ENCODE measurements at regions not wholly inside any gene's neighbourhood (a gene's known extent, or its start where the extent isn't known, plus 50 kb on each side); places are given as distances from the start of the nearest gene placed in this dataset.
"Not testable (repeated sequence)": the region's sequence is repeated elsewhere in the genome, so short reads cannot be mapped to it uniquely, and the experiment has no call there.

DNA sequence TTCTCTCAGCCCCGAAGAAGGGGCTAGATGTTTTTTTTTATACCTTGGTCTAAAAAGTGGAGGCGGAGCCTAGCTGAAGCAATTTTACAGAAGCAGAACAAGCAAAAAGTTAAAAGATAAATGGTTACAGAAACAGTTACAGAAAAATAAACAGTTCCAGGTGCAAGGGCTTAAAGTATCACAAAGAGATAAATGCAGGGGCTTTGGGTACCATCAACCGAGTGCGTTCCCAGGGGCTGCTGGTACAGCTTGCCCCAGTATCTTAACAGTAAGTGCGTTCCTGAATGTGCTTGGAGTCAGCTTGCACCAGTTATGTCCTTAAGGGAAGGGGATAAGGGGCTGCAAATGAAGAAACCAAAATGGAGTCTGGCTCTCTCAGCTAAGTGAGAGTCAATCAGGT, 173.9 kb upstream of the MBL2 start:
- no peak overlapping the region for H2BK5ac ChIP-seq (ENCODE audit: low read length)
- H4K91ac ChIP-seq (ENCODE audit: low read depth, low read length, poor library complexity), result no peak overlapping the region
- no peak overlapping the region for H2BK15ac ChIP-seq (ENCODE audit: low read length)
- no peaks in the 10 kb centered on the region for H3K4me1 ChIP-seq (ENCODE audit: control insufficient read depth in 2 of 2, insufficient read depth in 1 of 2, low read depth in 1 of 2, low read length in 2 of 2)
- no peak overlapping the region for H2AK5ac ChIP-seq (ENCODE audit: low read depth, low read length)
- H3K14ac ChIP-seq (ENCODE audit: low read length), result no peak overlapping the region
- H4K8ac ChIP-seq (ENCODE audit: low read depth, low read length), result no peak overlapping the region
- no peaks in the 10 kb centered on the region for H3K27me3 ChIP-seq (ENCODE audit: control insufficient read depth in 3 of 3, insufficient read depth in 3 of 3, low read depth in 1 of 3, low read length in 3 of 3)
- H2BK120ac ChIP-seq (ENCODE audit: low read depth, low read length), result no peak overlapping the region
- peak overlapping the region; percentile 51 for H2AFZ ChIP-seq (ENCODE audit: low read length)
- no peaks in the 10 kb centered on the region for H3K9me3 ChIP-seq (replicated peaks in 1 of 2; ENCODE audit: control insufficient read depth in 2 of 2, insufficient read depth in 1 of 2, low read depth in 1 of 2, low read length in 2 of 2)
- H3K4me2 ChIP-seq (ENCODE audit: insufficient read depth, low read length, poor library complexity, severe bottlenecking), result no peak overlapping the region
- WGBS, 2 donors (ENCODE audit: extremely low coverage in 2 of 2, insufficient read length in 2 of 2, insufficient replicate concordance in 1 of 2), result no CpG with 5 or more reads among the region's 5 CpGs
- no peak overlapping the region for H3K9ac ChIP-seq (ENCODE audit: low read depth, low read length, poor library complexity)
- no peak for DNase-seq (ENCODE audit: low spot score)
- no peaks in the 10 kb centered on the region for H3K36me3 ChIP-seq (replicated peaks in 1 of 2; ENCODE audit: control insufficient read depth in 2 of 2, insufficient read depth in 2 of 2, low read length in 2 of 2)
- H3K4ac ChIP-seq (ENCODE audit: low read length), result no peak overlapping the region
- H3K79me1 ChIP-seq (ENCODE audit: low read depth, low read length), result no peaks in the 10 kb centered on the region
- no peak overlapping the region for H2BK12ac ChIP-seq (ENCODE audit: low read length)
- H3K27ac ChIP-seq (replicated peaks; ENCODE audit: low read length), result no peak overlapping the region
- no peak overlapping the region for H3K4me3 ChIP-seq (ENCODE audit: low read length in 2 of 2)
- no peak overlapping the region for H3K23ac ChIP-seq (ENCODE audit: low read depth, low read length, poor library complexity)
- H3K18ac ChIP-seq (ENCODE audit: low read length), result no peak overlapping the region

DNA sequence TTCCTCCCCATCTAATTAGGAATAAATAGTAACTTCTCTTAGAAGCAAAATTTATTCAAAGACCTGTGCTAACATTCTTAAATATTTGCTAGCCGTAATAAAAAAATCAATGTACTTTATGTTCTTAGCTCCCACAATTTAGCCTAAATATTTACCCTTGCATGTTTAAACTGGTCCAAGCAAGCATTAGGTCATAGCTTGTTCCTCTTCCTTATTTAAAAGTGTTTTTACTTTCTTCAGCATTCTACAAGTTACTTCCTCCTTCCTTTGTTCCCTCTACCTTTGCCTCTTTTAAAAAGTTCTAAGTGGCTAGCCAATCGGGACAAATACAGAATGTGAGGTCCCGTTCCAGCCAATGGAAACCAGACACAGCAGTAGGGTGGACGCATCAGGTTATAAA, 172.9 kb upstream of the MBL2 start:
- H4K8ac ChIP-seq (ENCODE audit: low read depth, low read length); H3K18ac ChIP-seq (ENCODE audit: low read length); H3K14ac ChIP-seq (ENCODE audit: low read length); H3K4me1 ChIP-seq (ENCODE audit: control insufficient read depth in 2 of 2, insufficient read depth in 1 of 2, low read depth in 1 of 2, low read length in 2 of 2); H4K91ac ChIP-seq (ENCODE audit: low read depth, low read length, poor library complexity); H2BK5ac ChIP-seq (ENCODE audit: low read length); H2AFZ ChIP-seq (ENCODE audit: low read length); H3K79me1 ChIP-seq (ENCODE audit: low read depth, low read length); DNase-seq (ENCODE audit: low spot score); H2BK120ac ChIP-seq (ENCODE audit: low read depth, low read length); H2BK12ac ChIP-seq (ENCODE audit: low read length); H3K4ac ChIP-seq (ENCODE audit: low read length); H3K4me3 ChIP-seq (ENCODE audit: low read length in 2 of 2); H3K27me3 ChIP-seq (ENCODE audit: control insufficient read depth in 3 of 3, insufficient read depth in 3 of 3, low read depth in 1 of 3, low read length in 3 of 3); H2BK15ac ChIP-seq (ENCODE audit: low read length); H3K9ac ChIP-seq (ENCODE audit: low read depth, low read length, poor library complexity); H3K27ac ChIP-seq (replicated peaks; ENCODE audit: low read length); H2AK5ac ChIP-seq (ENCODE audit: low read depth, low read length); H3K4me2 ChIP-seq (ENCODE audit: insufficient read depth, low read length, poor library complexity, severe bottlenecking); H3K9me3 ChIP-seq (replicated peaks in 1 of 2; ENCODE audit: control insufficient read depth in 2 of 2, insufficient read depth in 1 of 2, low read depth in 1 of 2, low read length in 2 of 2); H3K36me3 ChIP-seq (replicated peaks in 1 of 2; ENCODE audit: control insufficient read depth in 2 of 2, insufficient read depth in 2 of 2, low read length in 2 of 2); H3K23ac ChIP-seq (ENCODE audit: low read depth, low read length, poor library complexity): not testable (repeated sequence)
- no CpG with 5 or more reads among the region's 4 CpGs for WGBS, 2 donors (ENCODE audit: extremely low coverage in 2 of 2, insufficient read length in 2 of 2, insufficient replicate concordance in 1 of 2)

DNA sequence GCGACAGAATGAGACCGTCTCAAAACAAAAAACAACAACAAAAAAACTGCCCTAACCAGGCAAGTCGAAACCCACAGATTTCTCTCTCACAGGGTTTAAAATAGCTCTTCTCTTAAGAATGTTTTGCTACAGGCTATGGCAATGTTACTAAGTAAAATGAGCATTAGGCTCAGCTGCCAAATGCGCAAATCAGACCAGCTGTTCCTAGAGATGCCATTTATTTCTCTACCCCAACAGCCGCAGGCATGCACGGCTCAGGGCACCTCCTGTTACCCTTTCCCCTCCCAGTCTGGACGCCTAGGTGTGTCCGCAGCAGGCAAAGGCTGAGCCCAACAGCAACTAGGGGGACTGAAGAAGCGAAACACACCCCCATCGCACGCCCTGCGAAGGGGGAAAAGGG, 168.3 kb upstream of the MBL2 start:
- Histone ChIP-seq H2BK15ac (ENCODE audit: low read length) (no peak overlapping the region), H3K36me3 (replicated peaks in 1 of 2; ENCODE audit: control insufficient read depth in 2 of 2, insufficient read depth in 2 of 2, low read length in 2 of 2) (no peaks in the 10 kb centered on the region), H2AK5ac (ENCODE audit: low read depth, low read length) (no peak overlapping the region), H3K79me1 (ENCODE audit: low read depth, low read length) (no peaks in the 10 kb centered on the region), H2BK5ac (ENCODE audit: low read length) (no peak overlapping the region), H3K18ac (ENCODE audit: low read length) (no peak overlapping the region), H3K9me3 (replicated peaks in 1 of 2; ENCODE audit: control insufficient read depth in 2 of 2, insufficient read depth in 1 of 2, low read depth in 1 of 2, low read length in 2 of 2) (no peaks in the 10 kb centered on the region), H3K14ac (ENCODE audit: low read length) (no peak overlapping the region), H3K4ac (ENCODE audit: low read length) (no peak overlapping the region), H3K4me3 (ENCODE audit: low read length in 2 of 2) (no peak overlapping the region), H2AFZ (ENCODE audit: low read length) (peak overlapping the region; percentile 34), H4K8ac (ENCODE audit: low read depth, low read length) (no peak overlapping the region), H2BK120ac (ENCODE audit: low read depth, low read length) (no peak overlapping the region), H3K9ac (ENCODE audit: low read depth, low read length, poor library complexity) (no peak overlapping the region), H4K91ac (ENCODE audit: low read depth, low read length, poor library complexity) (no peak overlapping the region), H3K27ac (replicated peaks; ENCODE audit: low read length) (no peak overlapping the region), H3K23ac (ENCODE audit: low read depth, low read length, poor library complexity) (no peak overlapping the region), H3K4me1 (ENCODE audit: control insufficient read depth in 2 of 2, insufficient read depth in 1 of 2, low read depth in 1 of 2, low read length in 2 of 2) (no peaks in the 10 kb centered on the region), H3K4me2 (ENCODE audit: insufficient read depth, low read length, poor library complexity, severe bottlenecking) (no peak overlapping the region), H2BK12ac (ENCODE audit: low read length) (no peak overlapping the region), H3K27me3 (ENCODE audit: control insufficient read depth in 3 of 3, insufficient read depth in 3 of 3, low read depth in 1 of 3, low read length in 3 of 3) (no peaks in the 10 kb centered on the region)
- no peak for DNase-seq (ENCODE audit: low spot score)
- no CpG with 5 or more reads among the region's 12 CpGs for WGBS, 2 donors (ENCODE audit: extremely low coverage in 2 of 2, insufficient read length in 2 of 2, insufficient replicate concordance in 1 of 2)

DNA sequence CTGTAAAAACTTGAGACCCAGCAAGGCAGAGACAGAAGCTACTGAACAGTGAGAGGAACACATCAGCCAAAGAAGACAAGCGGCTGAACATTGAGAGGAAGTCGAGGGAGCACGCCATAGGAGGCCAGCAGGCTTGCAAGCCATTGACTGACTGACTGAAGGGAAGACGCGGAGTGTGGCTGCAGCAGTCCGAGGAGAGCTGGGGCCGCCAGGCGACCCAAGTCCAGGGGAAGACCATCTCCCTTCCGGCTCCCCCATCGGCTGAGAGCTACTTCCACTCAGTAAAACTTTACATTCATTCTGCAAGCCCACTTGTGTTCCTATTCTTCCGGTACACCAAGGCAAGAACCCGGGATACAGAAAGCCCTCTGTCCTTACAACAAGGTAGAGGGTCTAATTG, 167.3 kb upstream of the MBL2 start:
- Histone ChIP-seq H3K79me1 (ENCODE audit: low read depth, low read length) (no peaks in the 10 kb centered on the region), H2BK5ac (ENCODE audit: low read length) (no peak overlapping the region)

More for the DNA sequence above, 167.3 kb upstream of the MBL2 start:
- H3K4me1 ChIP-seq (ENCODE audit: control insufficient read depth in 2 of 2, insufficient read depth in 1 of 2, low read depth in 1 of 2, low read length in 2 of 2), result no peaks in the 10 kb centered on the region
- H3K9me3 ChIP-seq (replicated peaks in 1 of 2; ENCODE audit: control insufficient read depth in 2 of 2, insufficient read depth in 1 of 2, low read depth in 1 of 2, low read length in 2 of 2), result no peaks in the 10 kb centered on the region
- H3K36me3 ChIP-seq (replicated peaks in 1 of 2; ENCODE audit: control insufficient read depth in 2 of 2, insufficient read depth in 2 of 2, low read length in 2 of 2), result no peaks in the 10 kb centered on the region
- no peak overlapping the region for H4K91ac ChIP-seq (ENCODE audit: low read depth, low read length, poor library complexity)
- H4K8ac ChIP-seq (ENCODE audit: low read depth, low read length), result no peak overlapping the region
- no peak overlapping the region for H2BK15ac ChIP-seq (ENCODE audit: low read length)
- H3K4me3 ChIP-seq (ENCODE audit: low read length in 2 of 2), result no peak overlapping the region
- no peak for DNase-seq (ENCODE audit: low spot score)
- H2AFZ ChIP-seq (ENCODE audit: low read length), result no peak overlapping the region
- H3K27ac ChIP-seq (replicated peaks; ENCODE audit: low read length), result no peak overlapping the region
- no peak overlapping the region for H3K14ac ChIP-seq (ENCODE audit: low read length)
- no peak overlapping the region for H3K23ac ChIP-seq (ENCODE audit: low read depth, low read length, poor library complexity)
- H3K18ac ChIP-seq (ENCODE audit: low read length), result no peak overlapping the region
- no peak overlapping the region for H3K4me2 ChIP-seq (ENCODE audit: insufficient read depth, low read length, poor library complexity, severe bottlenecking)
- H2AK5ac ChIP-seq (ENCODE audit: low read depth, low read length), result no peak overlapping the region
- H2BK120ac ChIP-seq (ENCODE audit: low read depth, low read length), result no peak overlapping the region
- H3K4ac ChIP-seq (ENCODE audit: low read length), result no peak overlapping the region
- WGBS, 2 donors (ENCODE audit: extremely low coverage in 2 of 2, insufficient read length in 2 of 2, insufficient replicate concordance in 1 of 2), result no CpG with 5 or more reads among the region's 12 CpGs
- no peaks in the 10 kb centered on the region for H3K27me3 ChIP-seq (ENCODE audit: control insufficient read depth in 3 of 3, insufficient read depth in 3 of 3, low read depth in 1 of 3, low read length in 3 of 3)
- H2BK12ac ChIP-seq (ENCODE audit: low read length), result no peak overlapping the region
- no peak overlapping the region for H3K9ac ChIP-seq (ENCODE audit: low read depth, low read length, poor library complexity)
